ENCODE measurements at regions not wholly inside any gene's neighbourhood (a gene's known extent, or its start where the extent isn't known, plus 50 kb on each side); places are given as distances from the start of the nearest gene placed in this dataset.

GRCh38 chr6:139500977-139501376 lies 126.5 kb upstream of the CITED2 start:
- TF ChIP-seq CTCF (IDR thresholded peaks at IDR 0.05; ENCODE audit: insufficient read depth, low read length, severe bottlenecking), result no peak
- FAIRE-seq, result no peak

DNA sequence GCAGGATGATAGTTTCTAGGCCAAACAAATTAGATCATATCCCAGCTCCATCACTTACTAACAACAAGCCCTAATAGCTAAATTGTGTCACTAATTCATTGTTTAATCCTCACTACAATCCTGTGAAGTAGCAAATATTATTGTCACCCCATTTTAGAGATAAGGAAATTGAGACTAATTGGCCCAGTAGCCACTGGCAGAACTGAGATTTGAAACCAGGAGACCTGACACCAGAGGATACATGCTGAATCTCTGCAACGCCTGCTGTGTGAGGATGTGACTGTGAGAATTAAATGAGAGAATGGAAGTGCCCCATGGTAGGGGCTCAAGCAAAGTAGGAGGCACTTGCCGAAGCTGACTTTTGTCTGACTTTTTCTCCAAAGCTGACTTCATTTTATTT lies 124.3 kb upstream of the CITED2 start:
- Histone ChIP-seq H3K4me3 (ENCODE audit: low read depth, low read length) (no peak overlapping the region), H3K36me3 (ENCODE audit: control insufficient read depth, insufficient read depth, low read length) (no peaks in the 10 kb centered on the region), H3K27me3 (ENCODE audit: control insufficient read depth, insufficient read depth, low read length) (no peaks in the 10 kb centered on the region)
- DNase-seq (ENCODE audit: low read depth) (no peak), FAIRE-seq (no peak)
- TF ChIP-seq CTCF (IDR thresholded peaks at IDR 0.05; ENCODE audit: insufficient read depth, low read length, severe bottlenecking), result no peak

More at GRCh38 chr6:139500977-139501376, 126.5 kb upstream of the CITED2 start:
- H3K36me3 ChIP-seq (ENCODE audit: control insufficient read depth, insufficient read depth, low read length), result no peaks in the 10 kb centered on the region
- peak; percentile 23 for DNase-seq (ENCODE audit: low read depth)
- no peaks in the 10 kb centered on the region for H3K27me3 ChIP-seq (ENCODE audit: control insufficient read depth, insufficient read depth, low read length)
- H3K4me3 ChIP-seq (ENCODE audit: low read depth, low read length), result no peak overlapping the region

- no peak for TF ChIP-seq CTCF (IDR thresholded peaks at IDR 0.05; ENCODE audit: insufficient read depth, low read length, severe bottlenecking)
- no peak for FAIRE-seq
- Histone ChIP-seq H3K36me3 (ENCODE audit: control insufficient read depth, insufficient read depth, low read length) (no peaks in the 10 kb centered on the region), H3K27me3 (ENCODE audit: control insufficient read depth, insufficient read depth, low read length) (no peaks in the 10 kb centered on the region), H3K4me3 (ENCODE audit: low read depth, low read length) (no peak overlapping the region)
- DNase-seq (ENCODE audit: low read depth), result no peak
Measured at GRCh38 chr6:139497345-139497961, 123.0 kb upstream of the CITED2 start.

- Histone ChIP-seq H3K27me3 (ENCODE audit: control insufficient read depth, insufficient read depth, low read length) (no peaks in the 10 kb centered on the region), H3K36me3 (ENCODE audit: control insufficient read depth, insufficient read depth, low read length) (no peaks in the 10 kb centered on the region), H3K4me3 (ENCODE audit: low read depth, low read length) (no peak overlapping the region)
- no peak for TF ChIP-seq CTCF (IDR thresholded peaks at IDR 0.05; ENCODE audit: insufficient read depth, low read length, severe bottlenecking)
- DNase-seq (ENCODE audit: low read depth) (no peak), FAIRE-seq (no peak)
Measured at GRCh38 chr6:139496654-139497344, 122.4 kb upstream of the CITED2 start.

- Histone ChIP-seq H3K27me3 (ENCODE audit: control insufficient read depth, insufficient read depth, low read length) (no peaks in the 10 kb centered on the region), H3K36me3 (ENCODE audit: control insufficient read depth, insufficient read depth, low read length) (no peaks in the 10 kb centered on the region), H3K4me3 (ENCODE audit: low read depth, low read length) (no peak overlapping the region)
- no peak for TF ChIP-seq CTCF (IDR thresholded peaks at IDR 0.05; ENCODE audit: insufficient read depth, low read length, severe bottlenecking)
- FAIRE-seq, result no peak
- DNase-seq (ENCODE audit: low read depth), result no peak
Measured at GRCh38 chr6:139494376-139494990, 120.0 kb upstream of the CITED2 start.

Measured in bronchial epithelial cell (primary cell).